Fibroblast of mammary gland (primary cell): ENCODE measurements at regions not wholly inside any gene's neighbourhood (a gene's known extent, or its start where the extent isn't known, plus 50 kb on each side); places are given as distances from the start of the nearest gene placed in this dataset.

ENCODE experiments used
- DNase-seq: peaks from one replicate; pipeline ENCODE4 v3.0.0-alpha.2; 2010; ENCODE audit warnings: low read depth
- H3K4me3 ChIP-seq: 2 replicates; pipeline ENCODE4 v1.5.1; 2011; ENCODE audit warnings: low read depth, mild to moderate bottlenecking, low read length, moderate library complexity; ENCODE audit not compliant: control insufficient read depth
- TF ChIP-seq, protein P1 (sequence below): conservative IDR thresholded peaks from 2 replicates; pipeline ENCODE4 v1.5.1; 2011; ENCODE audit warnings: low read depth, low read length, inconsistent platforms; ENCODE audit not compliant: control insufficient read depth, insufficient read depth

DNA sequence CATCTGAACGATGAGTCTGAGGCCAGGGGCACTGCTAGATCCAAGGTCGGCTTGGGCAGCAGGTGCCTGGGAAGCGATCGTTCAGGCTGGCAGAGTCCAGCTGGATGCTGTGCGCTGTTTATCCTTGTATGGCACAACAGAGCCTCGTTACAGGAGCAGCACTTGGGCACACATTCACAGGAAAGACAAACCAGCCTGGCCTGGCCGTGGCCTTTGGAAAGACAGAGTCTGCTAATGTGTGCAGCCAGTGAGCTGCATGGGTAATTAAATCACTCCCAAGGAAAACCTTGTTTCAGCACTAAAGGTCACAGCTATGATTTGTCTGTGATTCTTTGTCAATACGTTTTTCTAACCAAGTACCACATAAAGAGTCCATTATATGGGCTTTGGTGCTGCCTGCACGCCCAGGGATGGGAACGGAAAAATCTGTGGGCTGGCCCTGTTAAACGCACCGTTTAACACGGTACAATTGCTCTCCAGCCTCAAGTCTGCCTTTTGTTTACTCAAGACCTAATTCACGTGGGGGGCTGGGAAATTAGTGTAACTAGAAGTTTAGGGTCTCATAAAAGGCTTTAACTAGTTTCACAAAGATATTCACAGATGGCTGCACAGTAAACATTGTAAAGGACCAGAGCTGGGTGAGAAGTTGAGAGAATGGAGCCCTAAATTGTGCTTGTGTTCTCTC is 509.3 kb downstream of the KDM4C start:
- no peak overlapping the region for H3K4me3 ChIP-seq
- no peak for DNase-seq

DNA sequence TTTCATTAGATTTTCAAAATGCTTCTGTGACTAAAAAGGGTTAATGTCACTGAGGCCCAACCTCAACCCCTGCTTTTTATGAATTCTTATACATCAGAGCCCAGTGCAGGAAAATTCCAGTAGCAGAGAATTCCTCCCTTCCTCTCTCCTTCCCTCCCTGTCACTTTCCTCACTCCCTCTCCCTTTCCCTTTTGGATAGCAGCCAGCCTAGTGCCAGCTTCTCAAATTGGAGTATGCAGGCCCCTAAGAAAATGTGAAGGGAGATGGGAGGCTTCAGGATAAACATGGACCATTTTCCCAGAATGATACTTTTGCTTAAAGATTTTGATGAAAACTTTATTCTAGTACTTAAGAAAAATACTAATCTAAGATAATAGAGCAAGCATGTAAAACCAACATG is 507.4 kb downstream of the KDM4C start:
- no peak overlapping the region for H3K4me3 ChIP-seq
- DNase-seq = no peak
- TF ChIP-seq, protein P1, sequence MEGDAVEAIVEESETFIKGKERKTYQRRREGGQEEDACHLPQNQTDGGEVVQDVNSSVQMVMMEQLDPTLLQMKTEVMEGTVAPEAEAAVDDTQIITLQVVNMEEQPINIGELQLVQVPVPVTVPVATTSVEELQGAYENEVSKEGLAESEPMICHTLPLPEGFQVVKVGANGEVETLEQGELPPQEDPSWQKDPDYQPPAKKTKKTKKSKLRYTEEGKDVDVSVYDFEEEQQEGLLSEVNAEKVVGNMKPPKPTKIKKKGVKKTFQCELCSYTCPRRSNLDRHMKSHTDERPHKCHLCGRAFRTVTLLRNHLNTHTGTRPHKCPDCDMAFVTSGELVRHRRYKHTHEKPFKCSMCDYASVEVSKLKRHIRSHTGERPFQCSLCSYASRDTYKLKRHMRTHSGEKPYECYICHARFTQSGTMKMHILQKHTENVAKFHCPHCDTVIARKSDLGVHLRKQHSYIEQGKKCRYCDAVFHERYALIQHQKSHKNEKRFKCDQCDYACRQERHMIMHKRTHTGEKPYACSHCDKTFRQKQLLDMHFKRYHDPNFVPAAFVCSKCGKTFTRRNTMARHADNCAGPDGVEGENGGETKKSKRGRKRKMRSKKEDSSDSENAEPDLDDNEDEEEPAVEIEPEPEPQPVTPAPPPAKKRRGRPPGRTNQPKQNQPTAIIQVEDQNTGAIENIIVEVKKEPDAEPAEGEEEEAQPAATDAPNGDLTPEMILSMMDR = no peak

More for the DNA sequence above, 509.3 kb downstream of the KDM4C start:
- TF ChIP-seq, protein P1 = no peak

DNA sequence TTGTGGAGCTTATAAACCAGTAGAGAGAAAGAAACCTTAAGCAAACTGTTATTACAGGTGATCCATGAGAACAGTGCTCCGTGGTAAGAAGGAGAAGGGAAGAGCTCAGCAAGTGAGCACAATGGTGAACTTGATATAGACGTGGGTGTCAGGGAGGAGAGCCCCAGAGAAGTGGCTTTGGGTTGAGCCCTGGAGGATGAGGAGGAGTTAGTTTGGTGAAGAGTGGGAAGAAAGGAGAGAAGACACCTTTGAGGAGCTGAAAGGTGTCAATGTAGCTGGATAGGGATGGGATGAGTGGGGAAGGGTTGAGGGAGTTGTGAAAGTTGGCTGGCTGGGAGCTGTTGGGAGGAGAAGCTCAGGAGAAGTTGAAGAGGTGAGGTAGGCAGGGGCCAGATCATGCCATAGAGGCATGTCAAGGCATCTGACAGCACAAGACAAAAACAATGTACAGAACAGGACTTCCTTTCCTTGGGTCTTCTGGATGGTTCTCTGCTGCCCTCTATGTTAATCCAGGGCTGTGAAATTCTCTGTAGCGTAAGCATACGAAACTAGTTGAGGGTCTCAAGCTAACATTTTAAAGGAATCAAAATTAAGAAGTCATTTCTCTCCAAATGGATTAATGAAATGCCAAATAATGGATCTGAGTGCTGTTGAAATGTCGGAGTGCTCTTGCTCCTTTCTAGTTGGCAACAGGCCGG is 501.9 kb downstream of the KDM4C start:
- DNase-seq = no peak
- TF ChIP-seq, protein P1 = peak; percentile 17
- no peak overlapping the region for H3K4me3 ChIP-seq

DNA sequence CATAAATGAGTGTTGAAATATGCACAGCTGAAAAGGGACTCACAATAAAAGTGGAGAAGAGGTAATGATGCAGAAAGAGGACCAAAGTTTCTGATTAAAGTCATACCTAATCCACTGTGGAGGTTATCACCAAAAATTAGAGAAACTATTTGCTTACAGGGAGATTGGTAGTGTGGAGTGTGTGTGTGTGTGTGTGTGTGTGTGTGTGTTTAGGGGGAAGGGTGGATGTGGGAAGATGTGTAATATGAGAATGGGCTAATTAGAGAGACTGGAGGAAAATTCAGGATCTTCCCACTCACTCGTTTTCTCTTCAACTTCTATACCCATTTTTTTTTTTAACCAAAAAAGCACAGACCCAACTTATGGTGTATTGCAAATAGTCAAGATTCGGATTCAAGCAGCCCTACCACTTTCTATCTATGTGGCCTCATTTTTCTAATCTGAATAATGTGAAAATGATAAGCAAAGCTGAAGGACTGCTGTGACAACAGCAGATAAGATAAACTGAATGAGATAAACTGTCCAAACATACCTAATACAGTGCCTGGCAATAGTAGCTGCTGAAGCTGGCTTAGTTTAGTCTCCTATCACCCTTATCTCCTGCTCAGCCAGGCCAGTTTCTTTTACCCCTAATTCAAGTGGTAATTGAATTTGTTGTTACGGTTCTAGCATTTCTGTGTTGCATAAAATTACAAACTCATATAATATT is 501.1 kb downstream of the KDM4C start:
- TF ChIP-seq, protein P1 = no peak
- H3K4me3 ChIP-seq = no peak overlapping the region
- no peak for DNase-seq

GRCh38 chr9:7246917-7247522 is 489.2 kb downstream of the KDM4C start:
- peak; percentile 50 for DNase-seq
- H3K4me3 ChIP-seq = no peak overlapping the region
- TF ChIP-seq, protein P1 = no peak

- DNase-seq = no peak
- H3K4me3 ChIP-seq = no peak overlapping the region
- TF ChIP-seq, protein P1 = no peak
Measured at GRCh38 chr9:7245976-7246580, 488.3 kb downstream of the KDM4C start.
